ENCODE measurements at regions not wholly inside any gene's neighbourhood (a gene's known extent, or its start where the extent isn't known, plus 50 kb on each side); places are given as distances from the start of the nearest gene placed in this dataset.
"Not testable (repeated sequence)": the region's sequence is repeated elsewhere in the genome, so short reads cannot be mapped to it uniquely, and the experiment has no call there.

- DNase-seq (ENCODE audit: low read depth in 3 of 3), result no peak
These were observed 362.8 kb upstream of the FOXK1 start for GRCh38 chr7:4319280-4319679.

GRCh38 chr7:4325732-4326131 is 356.4 kb upstream of the FOXK1 start:
- DNase-seq (ENCODE audit: low read depth in 3 of 3), result no peak

DNA sequence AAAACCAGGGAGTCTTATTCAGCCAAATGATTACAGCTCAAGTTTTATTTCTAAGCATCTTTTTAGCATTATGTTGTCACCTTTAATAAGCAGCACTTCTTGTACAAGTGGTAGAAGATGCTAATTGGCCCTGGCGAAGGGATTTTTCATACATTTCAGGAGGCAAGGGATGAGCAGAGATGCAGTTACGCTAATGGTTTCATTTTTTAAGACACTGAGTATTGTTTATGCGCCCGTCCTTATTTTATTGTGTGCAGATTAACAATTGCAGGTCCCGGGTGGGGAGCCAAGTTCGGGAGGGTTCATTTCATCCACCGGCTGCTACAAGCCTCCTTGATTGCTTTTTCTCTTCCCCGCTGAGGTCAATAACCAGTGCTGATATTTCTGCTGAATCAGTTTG is 350.4 kb upstream of the FOXK1 start:
- no peak for DNase-seq (ENCODE audit: low read depth in 3 of 3)

- no peak for DNase-seq (ENCODE audit: low read depth in 3 of 3)
These were observed 343.5 kb upstream of the FOXK1 start for GRCh38 chr7:4338556-4338955.

- DNase-seq (ENCODE audit: low read depth in 3 of 3), result no peak
These were observed 338.5 kb upstream of the FOXK1 start for GRCh38 chr7:4343272-4344247.

GRCh38 chr7:4345004-4345403 is 337.1 kb upstream of the FOXK1 start:
- DNase-seq (ENCODE audit: low read depth in 3 of 3), result no peak

GRCh38 chr7:4352069-4352468 is 330.0 kb upstream of the FOXK1 start:
- DNase-seq (ENCODE audit: low read depth in 3 of 3), result no peak

DNA sequence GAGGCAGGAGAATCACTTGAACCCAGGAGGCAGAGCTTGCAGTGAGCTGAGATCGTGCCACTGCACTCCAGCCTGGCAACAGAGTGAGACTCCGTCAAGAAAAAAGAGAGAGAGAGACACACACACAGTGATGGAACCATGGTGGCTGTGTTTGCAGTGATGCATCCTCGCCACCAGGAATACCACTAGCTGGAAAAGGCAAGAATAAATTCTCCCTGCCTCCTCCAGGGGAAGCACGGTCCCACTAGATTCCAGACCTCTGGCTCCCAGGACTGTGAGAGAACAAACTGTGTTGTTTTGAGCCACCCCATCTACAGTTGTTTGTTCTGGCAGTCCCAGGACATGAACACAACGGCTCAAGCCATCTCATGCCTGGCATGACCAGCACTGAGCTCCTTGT is 320.3 kb upstream of the FOXK1 start:
- DNase-seq (ENCODE audit: low read depth in 3 of 3), result no peak

GRCh38 chr7:4383584-4383983 is 298.5 kb upstream of the FOXK1 start:
- no peak for DNase-seq (ENCODE audit: low read depth in 3 of 3)

- no peak for DNase-seq (ENCODE audit: low read depth in 3 of 3)
These were observed 295.9 kb upstream of the FOXK1 start for GRCh38 chr7:4386190-4386589.

DNA sequence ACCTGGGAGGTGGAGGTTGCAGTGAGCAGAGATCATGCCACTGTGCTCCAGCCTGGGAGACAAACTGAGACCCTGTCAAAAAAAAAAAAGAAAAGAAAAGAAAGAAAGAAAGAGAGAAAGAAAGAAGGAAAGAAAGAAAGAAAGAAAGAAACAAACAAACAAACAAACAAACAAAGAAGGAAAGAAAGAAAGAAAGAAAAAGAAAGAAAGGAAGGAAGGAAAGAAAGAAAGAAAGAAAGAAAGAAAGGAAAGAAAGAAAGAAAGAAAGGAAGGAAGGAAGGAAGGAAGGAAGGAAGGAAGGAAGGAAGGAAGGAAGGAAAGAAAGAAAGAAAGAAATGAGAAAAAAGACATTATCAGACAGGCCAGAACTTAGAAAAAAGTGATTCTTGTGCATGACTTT is 291.0 kb upstream of the FOXK1 start:
- not testable (repeated sequence) for DNase-seq (ENCODE audit: low read depth in 3 of 3)

DNA sequence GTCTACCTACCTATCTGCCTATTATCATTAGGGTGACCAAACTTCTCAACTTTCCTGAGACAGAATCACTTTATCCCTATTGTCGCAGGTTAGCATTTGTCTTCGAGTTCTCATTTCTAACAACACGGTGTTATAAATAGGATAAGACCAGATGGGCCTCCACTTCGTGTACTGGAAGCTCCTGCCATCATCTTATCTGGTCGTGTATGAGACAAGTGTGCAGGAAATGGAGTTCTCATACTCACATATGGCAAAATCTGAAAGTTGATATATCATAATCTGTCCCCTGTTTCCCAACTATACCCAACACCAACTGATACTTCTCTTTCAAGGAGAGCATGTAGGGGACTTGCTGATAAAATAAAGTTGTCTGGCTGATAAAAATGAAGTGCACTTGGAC is 287.4 kb upstream of the FOXK1 start:
- DNase-seq (ENCODE audit: low read depth in 3 of 3), result no peak

DNA sequence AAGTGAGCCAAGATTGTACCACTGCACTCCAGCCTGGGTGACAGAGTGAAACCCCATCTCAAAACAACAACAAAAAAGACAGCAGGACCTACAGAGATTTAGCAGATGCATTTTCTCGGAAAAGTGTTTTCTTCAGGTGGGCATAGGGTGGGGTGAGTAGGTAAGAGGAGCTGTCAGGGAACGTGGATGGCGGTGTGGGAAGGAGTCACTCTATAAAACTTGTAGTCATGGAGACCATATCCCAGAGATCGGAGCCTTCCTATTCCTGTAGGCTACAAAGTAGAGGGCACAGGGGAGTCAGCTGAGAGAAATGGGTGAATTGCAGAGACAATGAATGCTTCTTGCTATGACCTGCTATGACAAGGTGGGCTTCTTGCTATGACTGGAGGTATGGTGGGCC is 283.0 kb upstream of the FOXK1 start:
- no peak for DNase-seq (ENCODE audit: low read depth in 3 of 3)

- no peak for DNase-seq (ENCODE audit: low read depth in 3 of 3)
These were observed 282.5 kb upstream of the FOXK1 start for GRCh38 chr7:4399596-4399995.

- no peak for DNase-seq (ENCODE audit: low read depth in 3 of 3)
These were observed 275.6 kb upstream of the FOXK1 start for GRCh38 chr7:4406288-4407058.

GRCh38 chr7:4409946-4410345 is 272.1 kb upstream of the FOXK1 start:
- no peak for DNase-seq (ENCODE audit: low read depth in 3 of 3)

DNA sequence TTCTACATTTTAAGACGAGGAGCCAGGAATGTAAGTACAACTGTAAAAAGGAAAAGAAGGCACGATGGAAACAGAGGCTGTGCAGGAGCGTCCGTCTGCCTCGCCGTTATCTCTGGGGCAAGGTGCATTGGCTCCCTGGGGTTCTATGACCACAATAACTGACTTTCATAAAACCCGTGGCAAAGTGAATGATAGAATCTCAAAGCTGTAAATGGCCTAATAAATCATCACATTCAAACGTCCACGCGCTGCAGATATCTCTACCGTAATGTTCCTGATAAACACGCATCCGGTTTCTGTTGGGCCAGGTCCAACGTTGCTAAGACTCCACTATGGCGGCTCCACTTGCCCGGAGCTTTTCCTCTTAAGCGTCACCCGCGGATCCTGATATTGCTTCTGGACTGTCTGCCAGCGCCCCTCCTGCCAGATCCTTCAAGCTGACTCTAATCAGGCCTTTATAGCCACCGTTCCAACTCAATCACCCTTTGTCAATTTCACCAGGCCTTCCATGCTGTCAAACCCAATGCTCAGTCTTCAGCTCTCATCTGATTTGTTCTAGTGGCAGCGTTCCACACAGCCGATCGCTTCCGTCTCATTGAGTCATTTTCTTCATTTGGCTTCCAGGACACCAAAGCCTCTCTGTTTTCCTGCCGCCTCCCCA is 265.6 kb upstream of the FOXK1 start:
- no peak for DNase-seq (ENCODE audit: low read depth in 3 of 3)

DNA sequence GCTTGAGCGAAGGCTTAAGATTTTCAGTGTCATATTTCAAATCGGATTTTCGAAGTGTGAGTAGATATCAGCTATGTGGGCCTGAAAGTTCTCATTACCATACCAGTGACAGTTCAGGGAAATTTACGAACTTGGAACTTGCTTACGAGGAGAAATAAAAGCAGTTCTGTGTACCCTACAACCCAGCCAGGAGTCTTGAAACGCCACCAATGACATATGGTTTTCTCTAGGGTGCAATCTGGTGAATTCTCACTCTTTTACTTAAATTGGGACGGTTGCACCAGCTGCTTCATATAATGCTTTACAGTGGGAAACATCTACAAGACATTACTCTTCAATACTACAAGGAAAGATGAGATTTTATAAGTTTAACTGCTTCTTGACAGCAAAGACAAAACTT is 253.6 kb upstream of the FOXK1 start:
- DNase-seq (ENCODE audit: low read depth in 3 of 3), result no peak

DNA sequence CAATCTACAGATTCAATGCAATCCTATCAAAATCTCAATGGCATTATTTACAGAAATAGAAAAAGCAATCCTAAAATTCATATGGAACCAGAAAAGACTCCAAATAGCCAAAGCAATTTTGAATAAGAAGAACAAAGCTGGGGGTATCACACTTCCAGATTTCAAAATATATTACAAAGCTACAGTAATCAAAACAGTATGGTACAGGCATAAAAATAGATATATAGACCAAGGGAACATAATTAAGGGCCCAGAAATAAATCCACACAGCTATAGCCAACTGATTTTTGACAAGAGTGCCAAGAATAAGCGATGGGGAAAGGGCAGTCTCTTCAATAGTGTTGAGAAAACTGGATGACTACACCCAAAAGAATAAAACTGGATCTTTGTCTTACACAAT is 251.9 kb upstream of the FOXK1 start:
- no peak for DNase-seq (ENCODE audit: low read depth in 3 of 3)

GRCh38 chr7:4434306-4434705 is 247.8 kb upstream of the FOXK1 start:
- DNase-seq (ENCODE audit: low read depth in 3 of 3), result no peak

- no peak for DNase-seq (ENCODE audit: low read depth in 3 of 3)
These were observed 245.7 kb upstream of the FOXK1 start for GRCh38 chr7:4436361-4436895.

DNA sequence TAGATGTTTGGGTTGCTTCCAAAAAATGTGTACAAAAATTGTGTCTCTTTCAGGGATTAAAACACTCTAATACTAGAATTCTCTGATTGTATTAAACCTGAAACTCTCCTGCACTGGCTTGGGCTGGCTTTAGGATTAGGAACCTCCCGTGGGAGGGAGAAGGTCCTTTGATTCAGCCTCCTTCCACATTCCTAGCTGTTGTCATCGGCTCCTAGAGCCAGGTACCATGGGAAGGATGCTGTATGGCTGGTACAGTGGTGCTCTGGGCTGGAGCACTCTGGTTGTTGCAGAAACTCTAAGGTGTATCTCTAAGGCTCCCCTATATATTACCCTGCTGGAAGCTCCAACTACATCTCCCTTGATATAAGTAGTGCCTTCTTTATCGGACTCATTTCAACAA is 245.2 kb upstream of the FOXK1 start:
- no peak for DNase-seq (ENCODE audit: low read depth in 3 of 3)

Measured in stimulated activated CD4-positive, alpha-beta T cell treated with anti-CD3 and anti-CD28 coated beads, TNF-alpha, amount 100 ng/mL, for 48 hours (primary cell).